Body of pancreas (tissue), 4 donors: ENCODE measurements at regions not wholly inside any gene's neighbourhood (a gene's known extent, or its start where the extent isn't known, plus 50 kb on each side); places are given as distances from the start of the nearest gene placed in this dataset.
"Not testable (repeated sequence)": the region's sequence is repeated elsewhere in the genome, so short reads cannot be mapped to it uniquely, and the experiment has no call there.

Experiments
- ATAC-seq: fragments of 150-250 bp; one replicate; pipeline ENCODE4 v1.9.1; 2016
- DNase-seq, 4 donors: peaks; one replicate each; pipeline ENCODE4 v3.0.0-alpha.2; 2019
- H3K27ac ChIP-seq, 4 donors: fragments of 200-600 bp; sonication (generic); 1 replicate in 3 of 4; 2 replicates in 1 of 4; pipeline versions ENCODE4 v1.5.1 to v1.6.1; 2016 to 2019; ENCODE audit warnings: mild to moderate bottlenecking in 1 of 4, mixed read lengths in 1 of 4, moderate library complexity in 1 of 4
- H3K27me3 ChIP-seq, 2 donors: fragments of 200-600 bp; sonication (generic); one replicate each; pipeline ENCODE4 v1.6.0; 2016; ENCODE audit warnings: mild to moderate bottlenecking in 1 of 2
- H3K36me3 ChIP-seq, 2 donors: fragments of 200-600 bp; sonication (generic); replicated peaks in 1 of 2; 2 replicates each; pipeline ENCODE4 v1.5.1; 2016; ENCODE audit warnings: low read depth in 2 of 2; ENCODE audit not compliant: insufficient read depth in 1 of 2
- H3K4me1 ChIP-seq: fragments of 200-600 bp; sonication (generic); one replicate; pipeline ENCODE4 v1.6.0; 2016
- H3K4me3 ChIP-seq, 2 donors: fragments of 200-600 bp; sonication (generic); 1 replicate in 1 of 2; 2 replicates in 1 of 2; pipeline ENCODE4 v1.5.1; 2016 to 2019
- H3K9me3 ChIP-seq, 3 donors: fragments of 200-600 bp; sonication (generic); 1 replicate in 2 of 3; 2 replicates in 1 of 3; pipeline ENCODE4 v1.5.1; 2016
- CTCF ChIP-seq, 7 experiments: fragments of 450-650 bp in 4 of 7; fragments of 200-600 bp in 3 of 7; sonication (generic) in 3 of 7; IDR thresholded peaks; one replicate each; pipeline ENCODE4 v1.5.1; 2016 to 2019; ENCODE audit warnings: antibody characterized with exemption in 7 of 7
- POLR2A ChIP-seq, 3 donors: fragments of 450-650 bp; IDR thresholded peaks; one replicate each; pipeline ENCODE4 v1.6.1; 2016; ENCODE audit warnings: antibody characterized with exemption in 3 of 3, mild to moderate bottlenecking in 2 of 3
- WGBS, 2 donors: methylation state at CpG; one replicate each; pipeline ENCODE4 v1.1.5; 2017; 5-methylcytosine and 5-hydroxymethylcytosine counted together
- intact Hi-C: fragments of 100-400 bp; cut with DNase I; formaldehyde crosslinking; loops from one replicate; pipeline ENCODE4 v1.15.1; 2023

- Histone ChIP-seq H3K27me3 (no peaks in the 10 kb centered on the region), H3K9me3 (no peaks in the 10 kb centered on the region), H3K4me1 (no peaks in the 10 kb centered on the region), H3K36me3 (no peaks in the 10 kb centered on the region), H3K4me3 (no peak overlapping the region), H3K27ac (no peak overlapping the region)
- WGBS, 2 donors, result 50 to 54% methylated on average over 1 of the region's 1 CpG
- no peak for TF ChIP-seq POLR2A (IDR thresholded peaks at IDR 0.05)
- no peak for DNase-seq
- intact Hi-C loops, result no loop called here
- no peak for ATAC-seq
These were observed 315.2 kb upstream of the PPP2R3A start for GRCh38 chr3:135650309-135650708.

- no peak for DNase-seq
- Histone ChIP-seq H3K27ac (no peak overlapping the region), H3K36me3 (no peaks in the 10 kb centered on the region), H3K9me3 (no peaks in the 10 kb centered on the region), H3K4me3 (no peak overlapping the region), H3K4me1 (no peaks in the 10 kb centered on the region), H3K27me3 (no peaks in the 10 kb centered on the region)
- 41 to 50% methylated on average over 3 of the region's 3 CpGs for WGBS, 2 donors
- ATAC-seq, result no peak
- TF ChIP-seq POLR2A (IDR thresholded peaks at IDR 0.05) (no peak), CTCF (IDR thresholded peaks at IDR 0.05) (no peak)
- intact Hi-C loops, result no loop called here
These were observed 313.1 kb upstream of the PPP2R3A start for GRCh38 chr3:135652388-135652787.

- Histone ChIP-seq H3K36me3 (no peaks in the 10 kb centered on the region), H3K4me1 (no peaks in the 10 kb centered on the region), H3K4me3 (no peak overlapping the region), H3K27ac (no peak overlapping the region), H3K27me3 (no peaks in the 10 kb centered on the region), H3K9me3 (no peaks in the 10 kb centered on the region)
- intact Hi-C loops, result no loop called here
- DNase-seq (no peak), ATAC-seq (no peak)
- TF ChIP-seq POLR2A (IDR thresholded peaks at IDR 0.05), result no peak
- no peak for TF ChIP-seq CTCF (IDR thresholded peaks at IDR 0.05)
- 61 to 67% methylated on average over 1 of the region's 1 CpG for WGBS, 2 donors
These were observed 310.2 kb upstream of the PPP2R3A start for GRCh38 chr3:135655328-135655727.

- H3K36me3 ChIP-seq, intact Hi-C loops, H3K4me1 ChIP-seq, DNase-seq, H3K4me3 ChIP-seq, ATAC-seq, H3K9me3 ChIP-seq, H3K27ac ChIP-seq, H3K27me3 ChIP-seq: not testable (repeated sequence)
- WGBS, 2 donors, result 91 to 95% methylated on average over 6 of the region's 14 CpGs
These were observed 307.1 kb upstream of the PPP2R3A start for GRCh38 chr3:135658451-135658850.

- no peaks in the 10 kb centered on the region for H3K4me1 ChIP-seq
- H3K4me3 ChIP-seq, result no peak overlapping the region
- intact Hi-C loops, result no loop called here
- no peaks in the 10 kb centered on the region for H3K36me3 ChIP-seq
- ATAC-seq, result no peak
- no peaks in the 10 kb centered on the region for H3K9me3 ChIP-seq
- WGBS, 2 donors, result 22 to 31% methylated on average over 1 of the region's 1 CpG
- TF ChIP-seq CTCF (IDR thresholded peaks at IDR 0.05) (no peak), POLR2A (IDR thresholded peaks at IDR 0.05) (no peak)
- no peaks in the 10 kb centered on the region for H3K27me3 ChIP-seq
- no peak overlapping the region for H3K27ac ChIP-seq
- no peak for DNase-seq
These were observed 298.5 kb upstream of the PPP2R3A start for GRCh38 chr3:135667061-135667460.

GRCh38 chr3:135674508-135674907, 291.0 kb upstream of the PPP2R3A start:
- WGBS, 2 donors, result 58 to 76% methylated on average over 3 of the region's 3 CpGs
- DNase-seq, result no peak
- H3K4me3 ChIP-seq, result no peak overlapping the region
- intact Hi-C loops, result no loop called here
- H3K9me3 ChIP-seq, result no peaks in the 10 kb centered on the region
- H3K27me3 ChIP-seq, result no peaks in the 10 kb centered on the region
- H3K36me3 ChIP-seq, result no peaks in the 10 kb centered on the region
- TF ChIP-seq POLR2A (IDR thresholded peaks at IDR 0.05) (no peak), CTCF (IDR thresholded peaks at IDR 0.05) (no peak)
- no peak for ATAC-seq
- H3K4me1 ChIP-seq, result no peaks in the 10 kb centered on the region
- H3K27ac ChIP-seq, result no peak overlapping the region
